ENCODE measurements at regions not wholly inside any gene's neighbourhood (a gene's known extent, or its start where the extent isn't known, plus 50 kb on each side); places are given as distances from the start of the nearest gene placed in this dataset.

DNA sequence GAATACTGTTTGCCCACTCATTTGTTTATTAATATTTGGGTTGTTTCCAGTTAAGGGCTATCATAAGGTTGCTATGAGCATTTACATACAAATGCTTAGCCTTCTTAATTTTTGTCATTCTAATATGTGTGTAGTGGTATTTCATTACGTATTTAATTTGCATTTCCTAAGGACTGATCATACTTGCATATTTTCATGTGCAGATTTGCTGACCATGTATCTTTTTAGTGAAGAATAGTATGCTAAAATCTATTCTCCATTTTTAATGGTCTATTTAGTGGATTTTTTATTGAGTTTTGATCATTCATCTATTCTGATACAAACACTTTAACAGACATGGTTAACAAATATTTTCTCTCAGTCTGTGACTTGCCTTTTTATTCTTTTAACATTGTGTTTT, 949.5 kb downstream of the RAB28 start:
- no peak for TF ChIP-seq POLR2A (IDR thresholded peaks at IDR 0.05)
- TF ChIP-seq, protein P1, sequence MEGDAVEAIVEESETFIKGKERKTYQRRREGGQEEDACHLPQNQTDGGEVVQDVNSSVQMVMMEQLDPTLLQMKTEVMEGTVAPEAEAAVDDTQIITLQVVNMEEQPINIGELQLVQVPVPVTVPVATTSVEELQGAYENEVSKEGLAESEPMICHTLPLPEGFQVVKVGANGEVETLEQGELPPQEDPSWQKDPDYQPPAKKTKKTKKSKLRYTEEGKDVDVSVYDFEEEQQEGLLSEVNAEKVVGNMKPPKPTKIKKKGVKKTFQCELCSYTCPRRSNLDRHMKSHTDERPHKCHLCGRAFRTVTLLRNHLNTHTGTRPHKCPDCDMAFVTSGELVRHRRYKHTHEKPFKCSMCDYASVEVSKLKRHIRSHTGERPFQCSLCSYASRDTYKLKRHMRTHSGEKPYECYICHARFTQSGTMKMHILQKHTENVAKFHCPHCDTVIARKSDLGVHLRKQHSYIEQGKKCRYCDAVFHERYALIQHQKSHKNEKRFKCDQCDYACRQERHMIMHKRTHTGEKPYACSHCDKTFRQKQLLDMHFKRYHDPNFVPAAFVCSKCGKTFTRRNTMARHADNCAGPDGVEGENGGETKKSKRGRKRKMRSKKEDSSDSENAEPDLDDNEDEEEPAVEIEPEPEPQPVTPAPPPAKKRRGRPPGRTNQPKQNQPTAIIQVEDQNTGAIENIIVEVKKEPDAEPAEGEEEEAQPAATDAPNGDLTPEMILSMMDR (IDR thresholded peaks at IDR 0.05), result no peak

Measured in right lobe of liver (tissue), 4 donors.